GM23338 (cell line): ENCODE measurements at regions not wholly inside any gene's neighbourhood (a gene's known extent, or its start where the extent isn't known, plus 50 kb on each side); places are given as distances from the start of the nearest gene placed in this dataset.

Experiments
- ATAC-seq: fragments of 200-7000 bp; cut with Tn5 transposase; 3 replicates; pipeline ENCODE4 v1.9.1; 2020
- DNase-seq: peaks from one replicate; pipeline ENCODE4 v3.0.0-alpha.2; 2015; ENCODE audit warnings: low spot score
- H2AFZ ChIP-seq: fragments of 200-600 bp; sonication (generic); 2 replicates; pipeline ENCODE4 v1.8.0; 2016; ENCODE audit warnings: antibody characterized with exemption, mild to moderate bottlenecking, moderate library complexity
- H3F3A ChIP-seq: fragments of 200-600 bp; sonication (generic); replicated peaks from 2 replicates; pipeline ENCODE4 v1.8.0; 2017; ENCODE audit warnings: antibody characterized with exemption, mixed run types, low read depth
- H3K27ac ChIP-seq: fragments of 200-600 bp; sonication (generic); 2 replicates; pipeline ENCODE4 v1.6.1; 2016; ENCODE audit warnings: low read depth
- H3K27me3 ChIP-seq: fragments of 200-600 bp; sonication (generic); 2 replicates; pipeline ENCODE4 v1.8.0; 2016; ENCODE audit warnings: mild to moderate bottlenecking, mixed run types, moderate library complexity; ENCODE audit not compliant: insufficient read depth
- H3K36me3 ChIP-seq: fragments of 200-600 bp; sonication (generic); 2 replicates; pipeline ENCODE4 v1.8.0; 2016; ENCODE audit warnings: mild to moderate bottlenecking; ENCODE audit not compliant: insufficient read depth
- H3K4me1 ChIP-seq: fragments of 200-600 bp; sonication (generic); 2 replicates; pipeline ENCODE4 v1.8.0; 2016; ENCODE audit warnings: mild to moderate bottlenecking, moderate library complexity; ENCODE audit not compliant: insufficient read depth
- H3K4me2 ChIP-seq: fragments of 200-600 bp; sonication (generic); 2 replicates; pipeline ENCODE4 v1.7.1; 2017; ENCODE audit warnings: mixed run types
- H3K4me3 ChIP-seq: fragments of 200-600 bp; sonication (generic); 2 replicates; pipeline ENCODE4 v1.6.1; 2016; ENCODE audit warnings: mixed run types
- H3K79me2 ChIP-seq: fragments of 200-600 bp; sonication (generic); replicated peaks from 2 replicates; pipeline ENCODE4 v1.8.0; 2017; ENCODE audit warnings: mild to moderate bottlenecking; ENCODE audit not compliant: insufficient read depth
- H3K9me2 ChIP-seq: fragments of 200-600 bp; sonication (generic); 2 replicates; pipeline ENCODE4 v1.8.0; 2017; ENCODE audit not compliant: insufficient read depth
- H4K20me1 ChIP-seq: fragments of 200-600 bp; sonication (generic); replicated peaks from 2 replicates; pipeline ENCODE4 v1.8.0; 2017; ENCODE audit warnings: mild to moderate bottlenecking; ENCODE audit not compliant: insufficient read depth
- H3K27ac Mint-ChIP-seq: 2 replicates; pipeline ENCODE4 v1.8.0; 2020; ENCODE audit warnings: inconsistent platforms, mild to moderate bottlenecking, moderate library complexity, mixed read lengths
- H3K27me3 Mint-ChIP-seq: 3 replicates; pipeline ENCODE4 v1.8.0; 2022; ENCODE audit warnings: low read depth, mild to moderate bottlenecking, moderate library complexity, mixed read lengths, inconsistent platforms; ENCODE audit not compliant: insufficient read depth, poor library complexity
- H3K36me3 Mint-ChIP-seq: 3 replicates; pipeline ENCODE4 v1.8.0; 2021; ENCODE audit warnings: low read depth, mild to moderate bottlenecking, inconsistent platforms, moderate library complexity, mixed read lengths
- H3K4me1 Mint-ChIP-seq: 3 replicates; pipeline ENCODE4 v1.8.0; 2020; ENCODE audit warnings: mild to moderate bottlenecking, inconsistent platforms, mixed read lengths
- H3K4me3 Mint-ChIP-seq: 3 replicates; pipeline ENCODE4 v1.8.0; 2021; ENCODE audit warnings: moderate library complexity, mild to moderate bottlenecking, inconsistent platforms, mixed read lengths
- H3K9me3 Mint-ChIP-seq: 3 replicates; pipeline ENCODE4 v1.8.0; 2020; ENCODE audit warnings: moderate library complexity, mild to moderate bottlenecking, inconsistent platforms, mixed read lengths
- CREB1 ChIP-seq: fragments of 250-450 bp; sonication (Bioruptor Pico); IDR thresholded peaks from 2 replicates; pipeline ENCODE4 v1.5.0; 2020; ENCODE audit warnings: low read depth, mild to moderate bottlenecking, moderate library complexity
- CTCF ChIP-seq, 2 experiments: fragments of 200-600 bp in 1 of 2; sonication (generic) in 1 of 2; conservative IDR thresholded peaks; 2 replicates each; pipeline versions ENCODE4 v1.5.1 to v1.6.1; 2016 to 2017; ENCODE audit warnings: antibody characterized with exemption in 2 of 2, low read depth in 2 of 2, mild to moderate bottlenecking in 2 of 2, moderate library complexity in 1 of 2
- ETS1 ChIP-seq: IDR thresholded peaks from 2 replicates; pipeline ENCODE4 v1.6.1; 2016; ENCODE audit warnings: antibody characterized with exemption
- EZH2 ChIP-seq: fragments of 200-600 bp; sonication (generic); IDR thresholded peaks from one replicate; pipeline ENCODE4 v1.8.0; 2017; ENCODE audit warnings: antibody characterized with exemption, mild to moderate bottlenecking, low read depth; ENCODE audit not compliant: unreplicated experiment
- EZH2phosphoT487 ChIP-seq: fragments of 200-600 bp; sonication (generic); IDR thresholded peaks from one replicate; pipeline ENCODE4 v1.8.1; 2018; ENCODE audit warnings: antibody characterized with exemption; ENCODE audit not compliant: unreplicated experiment
- JUNB ChIP-seq: IDR thresholded peaks from one replicate; pipeline ENCODE4 v1.6.1; 2016; ENCODE audit warnings: antibody characterized with exemption; ENCODE audit not compliant: unreplicated experiment
- NANOG ChIP-seq: IDR thresholded peaks from 2 replicates; pipeline ENCODE4 v1.6.1; 2016; ENCODE audit warnings: antibody characterized with exemption, borderline replicate concordance
- POLR2AphosphoS5 ChIP-seq: IDR thresholded peaks from 2 replicates; pipeline ENCODE4 v1.6.1; 2016; ENCODE audit warnings: antibody characterized with exemption, low read depth
- REST ChIP-seq: IDR thresholded peaks from one replicate; pipeline ENCODE4 v1.6.1; 2018; ENCODE audit warnings: antibody characterized with exemption; ENCODE audit not compliant: unreplicated experiment
- STAT1 ChIP-seq: IDR thresholded peaks from one replicate; pipeline ENCODE4 v1.6.1; 2016; ENCODE audit warnings: antibody characterized with exemption; ENCODE audit not compliant: unreplicated experiment
- ZNF114 ChIP-seq: fragments of 250-450 bp; sonication (Bioruptor Pico); IDR thresholded peaks from 2 replicates; pipeline ENCODE4 v1.5.0; 2020; ENCODE audit warnings: mild to moderate bottlenecking, moderate library complexity
- ZNF331 ChIP-seq: fragments of 250-450 bp; sonication (Bioruptor Pico); IDR thresholded peaks from 2 replicates; pipeline ENCODE4 v1.5.0; 2020; ENCODE audit warnings: low read depth, mild to moderate bottlenecking, moderate library complexity
- ZNF462 ChIP-seq: fragments of 250-450 bp; sonication (Bioruptor Pico); IDR thresholded peaks from 2 replicates; pipeline ENCODE4 v1.5.0; 2020; ENCODE audit warnings: mild to moderate bottlenecking, moderate library complexity

GRCh38 chr10:120251821-120252442 is 205.1 kb upstream of the PLPP4 start:
- no peaks in the 10 kb centered on the region for H3K9me3 Mint-ChIP-seq
- no peak overlapping the region for H3K27ac Mint-ChIP-seq
- no peak for TF ChIP-seq POLR2AphosphoS5
- TF ChIP-seq ZNF114 (CRISPR knock-in tag), result no peak
- no peak for TF ChIP-seq NANOG
- no peak for TF ChIP-seq ZNF462 (CRISPR knock-in tag)
- TF ChIP-seq ETS1, result no peak
- TF ChIP-seq CREB1, result no peak
- no peak for TF ChIP-seq EZH2phosphoT487
- no peak for TF ChIP-seq STAT1
- no peak for TF ChIP-seq EZH2
- no peak for TF ChIP-seq ZNF331 (CRISPR knock-in tag)
- no peak for TF ChIP-seq CTCF (conservative IDR thresholded peaks at IDR 0.05; ENCODE audit: low read depth in 2 of 2)
- no peak for TF ChIP-seq REST
- TF ChIP-seq JUNB, result no peak
- H3K27me3 ChIP-seq, result no peaks in the 10 kb centered on the region
- H3K4me2 ChIP-seq, result no peak overlapping the region
- H3K36me3 Mint-ChIP-seq, result no peaks in the 10 kb centered on the region
- no peak overlapping the region for H2AFZ ChIP-seq
- no peaks in the 10 kb centered on the region for H3K79me2 ChIP-seq
- H3K27ac ChIP-seq, result no peak overlapping the region
- no peaks in the 10 kb centered on the region for H3K4me1 Mint-ChIP-seq
- H3K9me2 ChIP-seq, result no peaks in the 10 kb centered on the region
- no peaks in the 10 kb centered on the region for H3K36me3 ChIP-seq
- no peaks in the 10 kb centered on the region for H3K4me1 ChIP-seq
- DNase-seq (no peak), ATAC-seq (no peak)
- H3K4me3 Mint-ChIP-seq, result no peak overlapping the region
- H3K27me3 Mint-ChIP-seq, result no peaks in the 10 kb centered on the region
- H3F3A ChIP-seq, result no peaks in the 10 kb centered on the region
- no peak overlapping the region for H3K4me3 ChIP-seq
- H4K20me1 ChIP-seq, result no peaks in the 10 kb centered on the region
